ENCODE measurements at regions not wholly inside any gene's neighbourhood (a gene's known extent, or its start where the extent isn't known, plus 50 kb on each side); places are given as distances from the start of the nearest gene placed in this dataset.
"Not testable (repeated sequence)": the region's sequence is repeated elsewhere in the genome, so short reads cannot be mapped to it uniquely, and the experiment has no call there.

DNA sequence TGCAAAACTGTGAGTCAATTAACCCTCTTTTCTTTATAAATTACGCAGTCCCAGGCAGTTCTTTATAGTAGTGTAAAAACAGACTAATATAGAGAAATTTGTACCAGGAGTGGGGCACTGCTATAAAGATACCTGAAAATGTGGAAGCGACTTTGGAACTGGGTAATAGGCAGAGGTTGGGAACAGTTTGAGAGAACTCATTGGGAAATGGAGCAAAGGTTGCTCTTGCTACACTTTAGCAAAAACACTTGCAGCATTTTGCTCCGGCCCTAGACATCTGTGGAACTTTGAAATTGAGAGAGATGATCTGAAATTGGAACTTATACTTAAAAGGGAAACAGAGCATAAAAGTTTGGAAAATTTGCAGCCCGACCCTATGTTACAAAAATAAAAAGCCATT, 810.9 kb downstream of the LTN1 start:
- DNase-seq (ENCODE audit: low read depth in 2 of 2): no peak

DNA sequence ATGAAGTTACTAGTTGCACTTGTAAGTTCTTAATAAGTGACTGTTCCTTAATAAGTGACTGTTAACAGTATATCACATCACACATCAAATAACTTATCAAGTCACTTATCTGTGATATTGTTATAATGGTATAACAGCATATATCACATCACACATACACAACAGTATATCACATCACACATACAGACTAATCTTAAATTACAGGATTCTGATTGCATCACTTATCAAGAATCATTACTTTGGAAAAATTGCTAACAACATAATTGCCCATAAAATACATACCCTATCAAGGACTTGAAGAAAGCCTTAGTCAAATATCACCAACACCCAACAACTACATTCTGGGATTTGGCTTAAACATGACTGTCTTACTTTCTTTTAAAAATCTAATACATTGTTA, 813.5 kb downstream of the LTN1 start:
- DNase-seq (ENCODE audit: low read depth in 2 of 2): no peak

DNA sequence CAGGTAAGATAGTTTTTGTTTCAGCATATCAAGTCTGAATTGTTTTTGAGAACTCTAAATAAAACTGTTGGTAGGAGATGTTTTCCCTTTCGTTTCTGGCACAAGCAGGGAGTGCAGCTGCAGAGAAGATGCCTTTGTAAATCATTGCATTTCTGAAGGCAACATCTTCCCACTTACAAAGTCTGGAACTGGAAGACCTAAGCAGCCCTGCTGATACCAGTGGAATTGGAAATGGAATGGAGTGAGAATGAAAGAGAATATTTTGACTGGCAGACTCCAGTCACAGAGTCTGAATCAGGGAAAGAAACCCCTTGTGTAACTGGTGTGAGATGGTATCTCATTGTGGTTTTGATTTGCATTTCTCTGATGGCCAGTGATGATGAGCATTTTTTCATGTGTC, 815.6 kb downstream of the LTN1 start:
- no peak for DNase-seq (ENCODE audit: low read depth in 2 of 2)

DNA sequence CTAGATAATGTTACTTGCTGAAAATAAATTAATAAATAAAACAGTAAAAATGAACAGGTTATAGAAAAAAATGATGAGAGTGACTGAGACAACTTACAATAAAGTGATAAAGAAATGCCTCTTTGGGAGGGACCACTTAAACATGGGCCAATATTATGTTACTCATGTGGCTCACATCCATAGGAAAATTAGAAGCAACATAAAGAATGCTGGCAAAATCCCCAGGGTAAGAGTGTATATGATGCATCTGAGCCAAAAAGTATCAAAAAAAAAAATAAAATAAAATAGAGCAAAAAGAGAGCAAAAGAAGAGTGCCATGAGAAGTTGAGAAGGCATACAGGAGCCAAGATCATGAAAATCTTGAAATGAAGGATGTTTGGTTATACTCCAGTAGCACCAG, 818.0 kb downstream of the LTN1 start:
- no peak for DNase-seq (ENCODE audit: low read depth in 2 of 2)

GRCh38 chr21:28174006-28174405, 818.7 kb downstream of the LTN1 start:
- no peak for DNase-seq (ENCODE audit: low read depth in 2 of 2)

- DNase-seq (ENCODE audit: low read depth in 2 of 2): no peak
Observed at GRCh38 chr21:28172376-28172775, 820.3 kb downstream of the LTN1 start.

GRCh38 chr21:28167366-28167765, 825.3 kb downstream of the LTN1 start:
- DNase-seq (ENCODE audit: low read depth in 2 of 2): no peak

- not testable (repeated sequence) for DNase-seq (ENCODE audit: low read depth in 2 of 2)
Observed at GRCh38 chr21:28164519-28164918, 828.2 kb downstream of the LTN1 start.

DNA sequence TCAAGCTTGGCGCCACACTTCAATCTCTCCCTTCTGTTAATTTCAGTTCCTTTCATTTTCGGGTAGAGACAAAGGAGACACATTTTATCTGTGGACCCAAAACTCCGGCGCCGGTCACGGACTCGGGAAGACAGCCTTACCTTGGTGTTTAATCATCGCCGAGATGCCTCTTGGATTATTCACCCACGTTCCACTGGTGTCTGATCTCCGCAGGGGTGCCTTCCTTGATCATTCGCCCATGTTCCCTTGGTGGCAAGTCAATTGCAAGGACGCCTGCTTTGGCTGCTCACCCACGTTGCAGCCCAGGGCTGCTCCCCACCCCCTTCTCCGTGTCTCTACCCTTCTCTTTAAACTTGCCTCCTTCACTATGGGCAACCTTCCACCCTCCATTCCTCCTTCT, 830.6 kb downstream of the LTN1 start:
- DNase-seq (ENCODE audit: low read depth in 2 of 2): not testable (repeated sequence)

DNA sequence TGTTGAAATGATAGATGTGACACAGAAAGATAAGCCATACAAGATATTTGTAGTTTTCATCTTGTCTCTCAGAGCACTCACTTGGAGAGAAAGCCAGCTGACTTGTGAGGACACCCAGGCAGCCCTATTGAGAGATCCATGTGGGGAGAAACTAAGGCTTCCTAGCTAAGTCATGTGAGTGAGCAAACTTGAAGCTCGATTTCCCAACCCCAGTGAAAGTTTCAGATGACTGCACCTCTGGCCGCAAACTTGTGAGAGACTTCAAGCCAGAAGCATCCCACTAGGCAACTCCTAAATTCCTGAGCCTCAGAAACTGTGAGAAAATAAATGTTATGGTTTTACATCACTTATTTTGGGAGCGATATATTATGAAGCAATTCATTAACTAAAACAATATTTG, 832.3 kb downstream of the LTN1 start:
- no peak for DNase-seq (ENCODE audit: low read depth in 2 of 2)

DNA sequence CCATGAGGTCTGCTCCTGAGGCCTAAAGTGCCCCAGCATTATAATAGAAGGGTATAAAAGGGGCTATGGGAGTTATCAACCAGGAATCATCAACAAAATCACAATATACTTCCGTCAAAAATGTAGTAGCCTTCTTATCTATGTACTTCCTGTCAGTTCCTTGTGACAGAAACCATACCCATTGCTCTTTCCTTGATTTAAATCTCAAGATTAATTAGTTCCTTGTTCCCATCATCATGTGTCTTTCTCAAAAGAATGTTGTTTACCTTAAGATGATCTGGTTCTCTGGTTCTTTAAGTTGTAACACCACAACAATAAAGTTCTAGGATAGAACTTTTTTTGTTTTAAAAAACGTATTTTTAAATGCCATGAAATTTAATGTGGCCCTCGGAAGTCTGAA, 833.3 kb downstream of the LTN1 start:
- DNase-seq (ENCODE audit: low read depth in 2 of 2): no peak

- no peak for DNase-seq (ENCODE audit: low read depth in 2 of 2)
Observed at GRCh38 chr21:28156590-28156989, 836.1 kb downstream of the LTN1 start.

DNA sequence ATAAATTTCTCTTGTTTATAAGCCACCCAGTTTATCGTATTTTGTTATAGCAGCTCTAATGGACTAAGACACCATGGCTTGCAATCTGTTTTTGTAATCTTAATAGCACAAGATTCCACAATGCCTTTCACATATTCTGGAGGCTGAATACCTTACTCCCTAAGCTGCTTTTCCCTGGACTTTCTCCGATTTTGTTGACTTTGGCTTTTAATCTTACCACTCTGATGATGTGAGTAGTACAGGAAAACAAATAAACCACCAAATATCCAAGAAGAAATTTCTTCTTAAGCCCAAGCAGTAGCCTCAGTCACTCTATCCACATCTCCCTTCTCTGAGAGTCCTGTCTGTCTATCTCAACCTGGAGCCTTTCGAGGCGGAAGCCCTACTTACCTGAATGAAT, 838.6 kb downstream of the LTN1 start:
- no peak for DNase-seq (ENCODE audit: low read depth in 2 of 2)

DNA sequence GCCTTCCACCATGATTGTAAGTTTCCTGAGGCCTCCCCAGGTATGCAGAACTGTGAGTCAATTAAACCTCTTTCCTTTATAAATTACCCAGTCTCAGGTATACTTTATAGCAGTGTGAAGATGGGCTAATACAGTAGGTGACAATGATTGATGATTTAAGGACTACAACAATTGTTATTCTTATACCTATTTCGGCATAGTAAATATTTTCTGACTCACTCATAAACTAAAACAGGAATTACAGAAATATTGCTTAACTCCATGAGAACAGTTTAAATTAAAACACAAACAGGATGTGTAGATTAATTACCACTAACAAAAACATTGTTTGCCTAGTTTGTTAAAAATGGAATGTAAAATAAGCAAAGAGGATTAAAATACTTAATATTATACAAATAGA, 839.9 kb downstream of the LTN1 start:
- no peak for DNase-seq (ENCODE audit: low read depth in 2 of 2)

DNA sequence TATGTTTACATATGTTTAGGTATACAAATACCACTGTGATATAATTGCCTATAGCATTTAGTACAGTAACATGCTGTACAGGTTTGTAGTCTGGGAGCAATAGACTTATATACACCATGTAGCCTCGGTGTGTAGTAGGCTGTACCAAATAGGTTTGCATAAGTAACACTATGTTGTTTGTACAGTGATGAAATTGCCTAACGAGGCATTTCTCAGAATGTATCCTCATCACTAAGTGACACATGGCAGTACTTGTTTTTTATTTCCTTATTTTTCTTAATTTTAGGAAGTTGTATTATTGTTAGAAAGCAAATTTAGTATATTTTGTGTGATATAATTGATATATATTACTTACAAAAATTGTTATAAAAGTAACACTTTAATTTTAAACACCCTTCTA, 840.9 kb downstream of the LTN1 start:
- DNase-seq (ENCODE audit: low read depth in 2 of 2): no peak

- DNase-seq (ENCODE audit: low read depth in 2 of 2): no peak
Observed at GRCh38 chr21:28150778-28151177, 841.9 kb downstream of the LTN1 start.

DNA sequence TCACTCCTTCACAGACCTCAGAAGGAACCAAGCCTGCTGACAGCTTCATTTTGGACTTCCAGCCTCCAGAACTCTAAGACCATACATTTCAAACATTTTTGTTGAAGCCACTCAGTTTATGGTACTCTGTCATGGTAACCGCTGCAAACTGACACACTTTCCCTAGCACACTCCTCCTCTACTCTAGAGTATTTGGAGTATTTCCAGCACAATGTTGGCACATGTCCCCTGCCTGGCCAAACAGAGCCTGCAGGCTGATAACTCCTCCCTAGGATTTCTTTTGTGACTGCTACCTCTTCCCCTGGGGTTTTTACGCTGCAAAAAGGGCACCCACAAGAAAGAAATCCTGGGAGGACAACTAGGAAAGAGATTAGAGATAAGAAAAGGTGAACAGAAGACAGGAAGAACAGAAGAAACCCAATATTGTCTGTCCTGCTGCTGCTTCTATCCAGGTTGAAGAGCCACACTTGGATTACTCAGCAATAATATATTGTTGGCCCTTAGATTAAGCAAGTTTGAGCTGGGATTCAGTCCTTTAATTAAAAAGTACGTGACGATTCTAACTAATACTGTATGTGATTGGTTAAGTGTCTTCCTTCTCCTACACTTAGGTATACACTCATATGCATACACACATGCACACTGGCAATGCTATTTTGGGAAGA, 844.1 kb downstream of the LTN1 start:
- no peak for DNase-seq (ENCODE audit: low read depth in 2 of 2)

- no peak for DNase-seq (ENCODE audit: low read depth in 2 of 2)
Observed at GRCh38 chr21:28144653-28145052, 848.0 kb downstream of the LTN1 start.

GRCh38 chr21:28144089-28144488, 848.6 kb downstream of the LTN1 start:
- DNase-seq (ENCODE audit: low read depth in 2 of 2): no peak

DNA sequence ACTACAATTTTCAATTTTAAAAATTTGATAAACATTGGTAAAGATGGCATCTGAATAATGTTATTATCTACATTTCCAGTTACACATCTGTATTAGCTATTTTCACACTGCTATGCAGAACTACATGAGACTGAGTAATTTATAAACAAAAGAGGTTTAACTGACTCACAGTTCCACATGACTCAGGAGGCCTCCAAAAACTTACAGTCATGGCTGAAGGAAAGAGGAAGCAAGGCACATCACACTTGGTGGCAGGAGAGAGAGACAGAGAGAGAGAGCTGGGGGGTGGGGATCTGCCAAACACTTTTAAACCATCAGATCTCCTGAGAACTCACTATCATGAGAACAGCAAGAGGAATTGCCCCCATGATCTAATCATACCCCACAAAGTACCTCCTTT, 850.0 kb downstream of the LTN1 start:
- no peak for DNase-seq (ENCODE audit: low read depth in 2 of 2)

DNA sequence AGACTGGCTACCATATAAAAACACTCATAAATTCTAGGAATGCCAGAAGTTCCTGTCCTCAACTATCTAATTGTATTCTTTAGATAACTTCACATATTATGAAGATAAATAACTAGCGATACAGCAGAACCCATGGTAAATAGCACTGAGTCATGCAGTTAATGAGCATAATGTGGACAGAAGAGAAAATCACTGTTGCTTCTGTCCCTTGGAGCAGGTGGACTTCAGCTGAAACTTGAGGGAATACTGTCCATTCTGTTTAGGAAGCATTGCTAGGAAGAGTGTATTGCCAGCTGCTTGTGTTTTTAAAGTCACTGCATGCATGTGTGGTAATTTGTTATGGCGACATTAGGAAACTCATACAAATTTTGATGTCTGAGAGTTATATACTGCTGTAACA, 854.4 kb downstream of the LTN1 start:
- DNase-seq (ENCODE audit: low read depth in 2 of 2): no peak

- DNase-seq (ENCODE audit: low read depth in 2 of 2): no peak
Observed at GRCh38 chr21:28136656-28137255, 855.9 kb downstream of the LTN1 start.

DNA sequence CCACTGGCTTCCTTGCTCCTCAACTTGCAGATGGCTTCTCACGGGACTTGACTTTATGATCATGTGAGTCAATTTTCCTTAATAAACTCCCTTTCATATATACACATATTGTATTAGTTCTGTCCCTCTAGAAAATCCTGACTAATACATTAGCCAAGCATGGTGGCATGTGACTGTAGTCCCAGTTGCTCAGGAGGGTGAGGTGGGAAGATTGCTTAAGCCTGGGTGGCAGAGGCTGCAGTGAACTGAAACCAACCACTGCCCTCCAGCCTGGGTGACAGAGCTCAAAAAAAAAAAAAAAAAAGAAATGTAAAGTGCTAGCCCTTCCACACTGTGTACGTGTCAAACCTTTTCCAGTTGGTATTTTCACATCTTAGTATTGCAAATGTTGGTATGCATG, 857.0 kb downstream of the LTN1 start:
- no peak for DNase-seq (ENCODE audit: low read depth in 2 of 2)

DNA sequence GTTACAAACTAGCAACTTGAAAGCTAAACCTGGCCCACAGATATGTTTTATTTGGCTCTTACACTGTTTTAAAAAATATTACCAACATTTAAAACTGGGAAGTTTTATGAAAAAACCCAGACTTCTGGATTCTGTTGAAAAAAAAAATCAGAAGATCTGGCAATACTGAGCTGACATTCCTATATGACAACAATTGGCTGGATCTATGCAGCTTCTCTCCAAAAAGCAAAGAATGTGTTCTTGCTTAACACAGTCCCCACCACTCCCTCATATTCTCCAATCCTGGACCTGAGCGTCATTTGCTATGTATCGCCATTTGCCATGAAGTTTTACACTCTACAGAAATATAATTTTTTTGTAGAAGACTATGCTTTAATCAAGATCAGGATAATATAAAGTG, 859.6 kb downstream of the LTN1 start:
- no peak for DNase-seq (ENCODE audit: low read depth in 2 of 2)
